DND-41 (cell line): ENCODE measurements at regions not wholly inside any gene's neighbourhood (a gene's known extent, or its start where the extent isn't known, plus 50 kb on each side); places are given as distances from the start of the nearest gene placed in this dataset.

Experiments
- CTCF ChIP-seq: IDR thresholded peaks from 2 replicates; pipeline ENCODE4 v1.5.1; 2012; ENCODE audit warnings: borderline replicate concordance, low read length, moderate library complexity, mild to moderate bottlenecking; ENCODE audit not compliant: poor library complexity, severe bottlenecking; ENCODE audit errors: extremely low read depth
- EZH2 ChIP-seq: IDR thresholded peaks from 3 replicates; pipeline ENCODE4 v1.6.1; 2012; ENCODE audit warnings: borderline replicate concordance, low read depth, mild to moderate bottlenecking, moderate library complexity, low read length, inconsistent platforms; ENCODE audit not compliant: severe bottlenecking

GRCh38 chr9:107942291-107942690 lies 452.7 kb upstream of the KLF4 start:
- TF ChIP-seq CTCF, result no peak
- no peak for TF ChIP-seq EZH2
